K562 (cell line): ENCODE measurements at regions not wholly inside any gene's neighbourhood (a gene's known extent, or its start where the extent isn't known, plus 50 kb on each side); places are given as distances from the start of the nearest gene placed in this dataset.

Experiments used
- ATAC-seq: fragments of 200-7000 bp; cut with Tn5 transposase; 3 replicates; pipeline ENCODE4 v1.9.1; 2020; ENCODE audit warnings: moderate library complexity
- BruUV-seq: library from RNA; stranded (reverse); fragments of 400-500 nt; replicated peaks from 2 replicates; lab custom pipeline; 2021; lab: Mats Ljungman, UMichigan
- CTCF ChIA-PET: fragments of 300-600 bp; formaldehyde crosslinking; extraction: SDS; loops from one replicate; lab custom pipeline; 2021; ENCODE audit warnings: low intra/inter-chr PET ratio; lab: Yijun Ruan, JAX
- POLR2A ChIA-PET: fragments of 300-600, 350-650 bp; sonication (Branson Sonifier 250); formaldehyde crosslinking; extraction: SDS; loops from one replicate; lab custom pipeline; 2021; ENCODE audit warnings: antibody characterized with exemption, inconsistent platforms; lab: Yijun Ruan, JAX
- DNase-seq, 4 experiments: peaks; one replicate each; pipeline versions ENCODE4 v3.0.0 to v3.0.0-alpha.2; 2011 to 2018; ENCODE audit warnings: low spot score in 3 of 4, mixed read lengths in 3 of 4; ENCODE audit errors: extremely low read depth in 1 of 4
- FAIRE-seq: peaks from 2 replicates; lab custom pipeline; 2011; peaks lifted over from hg19 to GRCh38; lab: Jason Lieb, UNC
- H2AFZ ChIP-seq: 2 replicates; pipeline ENCODE4 v1.6.0; 2011; ENCODE audit warnings: low read depth, low read length, control low read depth, inconsistent platforms
- H3K27ac ChIP-seq: fragments of 200-600 bp; 3 replicates; pipeline ENCODE4 v1.8.0; 2011; ENCODE audit warnings: low read depth, mild to moderate bottlenecking, control low read depth, inconsistent platforms, low read length, moderate library complexity, mixed read lengths; ENCODE audit errors: extremely low read depth
- H3K27me3 ChIP-seq, 2 experiments: fragments of 300-600 bp in 1 of 2; 2 replicates in 1 of 2; 3 replicates in 1 of 2; pipeline versions ENCODE4 v1.6.0 to v1.8.0; 2011; ENCODE audit warnings: inconsistent platforms in 2 of 2, low read length in 2 of 2, mild to moderate bottlenecking in 1 of 2, mixed read lengths in 1 of 2, moderate library complexity in 1 of 2; ENCODE audit not compliant: control insufficient read depth in 2 of 2, insufficient read depth in 2 of 2
- H3K36me3 ChIP-seq: fragments of 300-600 bp; 3 replicates; pipeline ENCODE4 v1.8.0; 2011; ENCODE audit warnings: mild to moderate bottlenecking, low read length, inconsistent platforms; ENCODE audit not compliant: control insufficient read depth, insufficient read depth
- H3K4me1 ChIP-seq, 2 experiments: fragments of 200-600 bp in 1 of 2; replicated peaks in 1 of 2; 2 replicates in 1 of 2; 3 replicates in 1 of 2; pipeline versions ENCODE4 v1.5.1 to v1.8.0; 2011; ENCODE audit warnings: inconsistent platforms in 2 of 2, low read length in 2 of 2, mild to moderate bottlenecking in 1 of 2, mixed read lengths in 1 of 2, moderate library complexity in 1 of 2; ENCODE audit not compliant: control insufficient read depth in 2 of 2, insufficient read depth in 2 of 2
- H3K4me2 ChIP-seq: 2 replicates; pipeline ENCODE4 v1.6.1; 2011; ENCODE audit warnings: low read length, control low read depth, inconsistent platforms, mixed read lengths; ENCODE audit not compliant: insufficient read depth
- H3K4me3 ChIP-seq: fragments of 200-600 bp; sonication (generic), shearing (Covaris generic); 2 replicates; pipeline ENCODE4 v1.5.1; 2016; ENCODE audit warnings: control low read depth, inconsistent platforms
- H3K79me2 ChIP-seq: fragments of 200-600 bp; 3 replicates; pipeline ENCODE4 v1.8.0; 2011; ENCODE audit warnings: low read length, inconsistent platforms; ENCODE audit not compliant: control insufficient read depth, insufficient read depth
- H3K9ac ChIP-seq, 2 experiments: 2 replicates each; pipeline versions ENCODE4 v1.6.0 to v1.6.1; 2011; ENCODE audit warnings: low read depth in 2 of 2, low read length in 2 of 2, control low read depth in 1 of 2, inconsistent platforms in 1 of 2, mild to moderate bottlenecking in 1 of 2, mixed read lengths in 1 of 2; ENCODE audit not compliant: insufficient read depth in 1 of 2
- H3K9me1 ChIP-seq: one replicate; pipeline ENCODE4 v1.6.0; 2011; ENCODE audit warnings: inconsistent platforms, mild to moderate bottlenecking, low read length, moderate library complexity; ENCODE audit not compliant: control insufficient read depth, insufficient read depth
- H3K9me3 ChIP-seq: replicated peaks from 2 replicates; pipeline ENCODE4 v1.5.1; 2011; ENCODE audit warnings: low read depth, low read length, inconsistent platforms; ENCODE audit not compliant: control insufficient read depth, insufficient read depth
- H4K20me1 ChIP-seq: replicated peaks from 2 replicates; pipeline ENCODE4 v1.6.1; 2011; ENCODE audit warnings: low read length, inconsistent platforms, mixed read lengths; ENCODE audit not compliant: control insufficient read depth, insufficient read depth
- ELK3 ChIP-seq: fragments of 450-650 bp; formaldehyde crosslinking; IDR thresholded peaks from 2 replicates; pipeline ENCODE4 v1.4.0; 2020; ENCODE audit warnings: mild to moderate bottlenecking
- FOXK1 ChIP-seq: sonication (generic); formaldehyde crosslinking; IDR thresholded peaks from 2 replicates; pipeline ENCODE4 v1.8.0; 2022; ENCODE audit warnings: missing genetic modification reagents, mild to moderate bottlenecking, borderline replicate concordance
- HOXB6 ChIP-seq: fragments of 250-450 bp; sonication (Bioruptor Pico); IDR thresholded peaks from 2 replicates; pipeline ENCODE4 v1.5.1; 2022; ENCODE audit warnings: mild to moderate bottlenecking, borderline replicate concordance
- MEF2A ChIP-seq: IDR thresholded peaks from 2 replicates; pipeline ENCODE4 v1.6.1; 2011; ENCODE audit warnings: low read depth, mild to moderate bottlenecking, low read length, moderate library complexity; ENCODE audit not compliant: control insufficient read depth
- POLR2AphosphoS5 ChIP-seq: IDR thresholded peaks from 2 replicates; pipeline ENCODE4 v1.6.1; 2011; ENCODE audit warnings: mild to moderate bottlenecking, low read depth, low read length, moderate library complexity; ENCODE audit not compliant: control insufficient read depth, insufficient read depth
- POU5F1 ChIP-seq: fragments of 150-350 bp; IDR thresholded peaks from 2 replicates; pipeline ENCODE4 v1.6.1; 2014; ENCODE audit warnings: borderline replicate concordance, low read length, low read depth, mild to moderate bottlenecking; ENCODE audit not compliant: partially characterized antibody
- SMARCB1 ChIP-seq: IDR thresholded peaks from 2 replicates; pipeline ENCODE4 v1.6.1; 2011; ENCODE audit warnings: improper control_type of control experiment, low read depth; ENCODE audit not compliant: insufficient read length
- ZNF134 ChIP-seq: fragments of 250-450 bp; sonication (Bioruptor Pico); conservative IDR thresholded peaks from 2 replicates; pipeline ENCODE4 v1.4.0; 2020
- ZNF232 ChIP-seq: sonication (generic); formaldehyde crosslinking; IDR thresholded peaks from 2 replicates; pipeline ENCODE4 v1.8.0; 2022; ENCODE audit warnings: mild to moderate bottlenecking, missing genetic modification reagents
- WGBS: fragments of 100-300 bp; shearing (Covaris generic); methylation state at CpG from one replicate; pipeline ENCODE4 v1.1.6; 2016; ENCODE audit warnings: low coverage, mixed read lengths; ENCODE audit not compliant: insufficient coverage; ENCODE audit errors: missing lambda C conversion rate; 5-methylcytosine and 5-hydroxymethylcytosine counted together
- in situ Hi-C: fragments of 300-500 bp; cut with MboI; formaldehyde crosslinking; loops from 4 replicates; pipeline ENCODE4 v1.15.0; 2018; ENCODE audit warnings: inconsistent platforms, mixed read lengths
- intact Hi-C: fragments of 100-400 bp; cut with micrococcal nuclease; formaldehyde crosslinking; loops from 2 replicates; pipeline ENCODE4 v1.14.2; 2022
- TF ChIP-seq, protein P1 (sequence below): fragments of 250-450 bp; sonication (Bioruptor Pico); IDR thresholded peaks from 2 replicates; pipeline ENCODE4 v1.4.0; 2020; ENCODE audit warnings: borderline replicate concordance

DNA sequence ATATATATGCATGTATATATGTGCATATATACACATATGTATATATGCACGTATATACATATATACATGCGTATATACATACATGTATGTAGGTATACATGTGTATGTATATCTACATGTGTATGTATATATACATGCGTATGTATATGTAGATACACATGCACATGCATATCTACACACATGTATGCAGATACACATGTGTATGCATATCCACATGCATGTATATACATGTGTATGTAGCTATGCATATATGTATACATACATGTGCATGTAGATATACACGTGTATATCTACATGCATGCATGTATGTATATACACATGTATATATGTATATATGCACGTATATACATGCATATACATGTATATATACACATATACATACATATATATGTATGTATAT is 95.8 kb upstream of the STEAP4 start:
- in situ Hi-C loops: no loop called here
- H3K79me2 ChIP-seq: no peaks in the 10 kb centered on the region
- FAIRE-seq: no peak
- no peaks in the 10 kb centered on the region; the same call in 1 of the 2 replicates for H3K9me3 ChIP-seq
- H2AFZ ChIP-seq: no peak overlapping the region
- H4K20me1 ChIP-seq: no peaks in the 10 kb centered on the region
- no peak overlapping the region for H3K9ac ChIP-seq
- BruUV-seq: no TSS peak
- H3K4me1 ChIP-seq: no peaks in the 10 kb centered on the region
- H3K4me2 ChIP-seq: no peak overlapping the region
- H3K27ac ChIP-seq: no peak overlapping the region
- H3K9me1 ChIP-seq: no peaks in the 10 kb centered on the region
- CTCF ChIA-PET: no interaction called here
- H3K27me3 ChIP-seq: no peaks in the 10 kb centered on the region
- no peak overlapping the region for H3K4me3 ChIP-seq
- POLR2A ChIA-PET: no interaction called here
- H3K36me3 ChIP-seq: no peaks in the 10 kb centered on the region
- intact Hi-C loops: no loop called here
- WGBS: 1% methylated on average over 5 of the region's 5 CpGs
- no peak for DNase-seq
- no peak for TF ChIP-seq ZNF134 (CRISPR knock-in tag)
- TF ChIP-seq SMARCB1: no peak
- TF ChIP-seq, protein P1, sequence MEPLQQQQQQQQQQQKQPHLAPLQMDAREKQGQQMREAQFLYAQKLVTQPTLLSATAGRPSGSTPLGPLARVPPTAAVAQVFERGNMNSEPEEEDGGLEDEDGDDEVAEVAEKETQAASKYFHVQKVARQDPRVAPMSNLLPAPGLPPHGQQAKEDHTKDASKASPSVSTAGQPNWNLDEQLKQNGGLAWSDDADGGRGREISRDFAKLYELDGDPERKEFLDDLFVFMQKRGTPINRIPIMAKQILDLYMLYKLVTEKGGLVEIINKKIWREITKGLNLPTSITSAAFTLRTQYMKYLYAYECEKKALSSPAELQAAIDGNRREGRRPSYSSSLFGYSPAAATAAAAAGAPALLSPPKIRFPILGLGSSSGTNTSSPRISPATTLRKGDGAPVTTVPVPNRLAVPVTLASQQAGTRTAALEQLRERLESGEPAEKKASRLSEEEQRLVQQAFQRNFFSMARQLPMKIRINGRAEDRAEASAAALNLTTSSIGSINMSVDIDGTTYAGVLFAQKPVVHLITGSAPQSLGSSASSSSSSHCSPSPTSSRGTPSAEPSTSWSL (CRISPR knock-in tag): no peak
- no peak for TF ChIP-seq ZNF232
- TF ChIP-seq POU5F1: no peak
- TF ChIP-seq ELK3 (CRISPR knock-in tag): no peak
- TF ChIP-seq HOXB6: no peak
- TF ChIP-seq POLR2AphosphoS5: no peak
- TF ChIP-seq MEF2A: no peak
- TF ChIP-seq FOXK1 (CRISPR knock-in tag): no peak
- TF ChIP-seq, all 486 proteins: peak for 0
- ATAC-seq: no peak
